H1 (cell line): ENCODE measurements at regions not wholly inside any gene's neighbourhood (a gene's known extent, or its start where the extent isn't known, plus 50 kb on each side); places are given as distances from the start of the nearest gene placed in this dataset.

Source experiments
- CTCF ChIA-PET: fragments of 300-600 bp; sonication (Branson Sonifier 250); formaldehyde crosslinking; loops from one replicate; lab custom pipeline; 2021; ENCODE audit not compliant: partially characterized antibody; lab: Charles Lee
- POLR2A ChIA-PET: fragments of 300-600 bp; sonication (Branson Sonifier 250); formaldehyde crosslinking; loops from one replicate; lab custom pipeline; 2021; ENCODE audit warnings: inconsistent platforms; ENCODE audit not compliant: partially characterized antibody; lab: Charles Lee
- DNase-seq, 2 experiments: peaks; one replicate each; pipeline versions ENCODE4 v3.0.0 to v3.0.0-alpha.2; 2010 to 2022; ENCODE audit warnings: low spot score in 2 of 2, low read depth in 1 of 2, mixed read lengths in 1 of 2
- FAIRE-seq: peaks from 2 replicates; lab custom pipeline; 2011; peaks lifted over from hg19 to GRCh38; lab: Jason Lieb, UNC
- H2AFZ ChIP-seq: 2 replicates; pipeline ENCODE4 v1.8.1; 2012; ENCODE audit warnings: low read length, inconsistent platforms
- H2AK5ac ChIP-seq: 2 replicates; pipeline ENCODE4 v1.6.1; 2013; ENCODE audit warnings: low read depth, low read length
- H2BK120ac ChIP-seq: replicated peaks from 2 replicates; pipeline ENCODE3; 2013; ENCODE audit warnings: low read depth, low read length, inconsistent platforms
- H2BK12ac ChIP-seq: 2 replicates; pipeline ENCODE4 v1.6.1; 2013; ENCODE audit warnings: low read depth, low read length
- H2BK15ac ChIP-seq: 2 replicates; pipeline ENCODE4 v1.6.1; 2013; ENCODE audit warnings: low read length
- H2BK20ac ChIP-seq: 2 replicates; pipeline ENCODE4 v1.6.1; 2013; ENCODE audit warnings: low read length
- H2BK5ac ChIP-seq: 2 replicates; pipeline ENCODE4 v1.6.1; 2013; ENCODE audit warnings: low read depth, low read length
- H3K14ac ChIP-seq: 2 replicates; pipeline ENCODE4 v1.6.1; 2013; ENCODE audit warnings: inconsistent platforms; ENCODE audit not compliant: insufficient read length
- H3K18ac ChIP-seq: 2 replicates; pipeline ENCODE4 v1.6.1; 2013; ENCODE audit warnings: low read length; ENCODE audit errors: extremely low read depth
- H3K23ac ChIP-seq: 2 replicates; pipeline ENCODE4 v1.6.1; 2013; ENCODE audit warnings: inconsistent platforms; ENCODE audit not compliant: insufficient read length
- H3K23me2 ChIP-seq: 2 replicates; pipeline ENCODE4 v1.6.1; 2013; ENCODE audit warnings: low read depth, low read length
- H3K27ac ChIP-seq: 2 replicates; pipeline ENCODE4 v1.6.1; 2011; ENCODE audit warnings: low read depth, low read length, inconsistent platforms
- H3K27me3 ChIP-seq, 4 experiments: replicated peaks in 1 of 4; 1 replicate in 1 of 4; 2 replicates in 3 of 4; pipeline versions ENCODE4 v1.6.1 to v1.8.1; 2011 to 2013; ENCODE audit warnings: low read length in 3 of 4, mild to moderate bottlenecking in 3 of 4, inconsistent platforms in 2 of 4, mixed read lengths in 2 of 4, moderate library complexity in 1 of 4; ENCODE audit not compliant: control insufficient read depth in 3 of 4, insufficient read depth in 3 of 4; ENCODE audit errors: extremely low read depth in 1 of 4
- H3K36me3 ChIP-seq, 4 experiments: 2 replicates each; pipeline versions ENCODE4 v1.6.1 to v1.8.1; 2011 to 2013; ENCODE audit warnings: mild to moderate bottlenecking in 4 of 4, low read length in 3 of 4, moderate library complexity in 2 of 4, control low read depth in 1 of 4, inconsistent platforms in 1 of 4; ENCODE audit not compliant: insufficient read depth in 4 of 4, control insufficient read depth in 2 of 4
- H3K4ac ChIP-seq: replicated peaks from 2 replicates; pipeline ENCODE3; 2013; ENCODE audit warnings: low read length, low read depth, mixed read lengths, inconsistent platforms; ENCODE audit not compliant: insufficient read length
- H3K4me1 ChIP-seq, 4 experiments: replicated peaks in 1 of 4; 1 replicate in 1 of 4; 2 replicates in 3 of 4; pipeline versions ENCODE4 v1.6.1 to v1.8.1; 2011 to 2013; ENCODE audit warnings: low read length in 3 of 4, inconsistent platforms in 2 of 4, mixed read lengths in 1 of 4; ENCODE audit not compliant: insufficient read depth in 4 of 4, control insufficient read depth in 3 of 4
- H3K4me2 ChIP-seq, 2 experiments: 2 replicates each; pipeline versions ENCODE4 v1.6.1 to v1.8.1; 2011 to 2013; ENCODE audit warnings: low read depth in 2 of 2, low read length in 2 of 2, control low read depth in 1 of 2, inconsistent platforms in 1 of 2, mild to moderate bottlenecking in 1 of 2; ENCODE audit not compliant: insufficient read depth in 1 of 2
- H3K4me3 ChIP-seq, 4 experiments: fragments of 200-600, 300-600 bp in 1 of 4; sonication (generic), shearing (Covaris generic), sonication (Bioruptor Twin) in 1 of 4; 2 replicates each; pipeline versions ENCODE4 v1.5.1 to v1.8.1; 2011 to 2016; ENCODE audit warnings: low read length in 4 of 4, low read depth in 3 of 4, control low read depth in 2 of 4, inconsistent platforms in 2 of 4, mild to moderate bottlenecking in 2 of 4, mixed read lengths in 1 of 4, moderate library complexity in 1 of 4; ENCODE audit not compliant: insufficient read depth in 2 of 4; ENCODE audit errors: extremely low read depth in 1 of 4
- H3K56ac ChIP-seq: replicated peaks from 2 replicates; pipeline ENCODE3; 2013; ENCODE audit warnings: low read depth, mild to moderate bottlenecking, mixed read lengths, low read length, inconsistent platforms; ENCODE audit not compliant: insufficient read length
- H3K79me1 ChIP-seq: 2 replicates; pipeline ENCODE4 v1.6.1; 2013; ENCODE audit warnings: low read depth, low read length, control low read depth
- H3K79me2 ChIP-seq, 2 experiments: 2 replicates each; pipeline versions ENCODE4 v1.6.1 to v1.8.1; 2012 to 2013; ENCODE audit warnings: low read length in 2 of 2, mild to moderate bottlenecking in 2 of 2, inconsistent platforms in 1 of 2; ENCODE audit not compliant: insufficient read depth in 2 of 2, control insufficient read depth in 1 of 2
- H3K9ac ChIP-seq, 4 experiments: replicated peaks in 1 of 4; 1 replicate in 1 of 4; 2 replicates in 3 of 4; pipeline versions ENCODE4 v1.6.1 to v1.8.1; 2011 to 2013; ENCODE audit warnings: low read depth in 3 of 4, low read length in 3 of 4, control low read depth in 2 of 4, mild to moderate bottlenecking in 2 of 4, moderate library complexity in 2 of 4, inconsistent platforms in 1 of 4; ENCODE audit errors: extremely low read depth in 1 of 4
- H3K9me3 ChIP-seq, 2 experiments: 2 replicates each; pipeline versions ENCODE4 v1.6.1 to v1.8.1; 2012 to 2013; ENCODE audit warnings: mild to moderate bottlenecking in 2 of 2, moderate library complexity in 2 of 2, control low read depth in 1 of 2, inconsistent platforms in 1 of 2, low read depth in 1 of 2, low read length in 1 of 2, mixed read lengths in 1 of 2; ENCODE audit not compliant: insufficient read depth in 2 of 2
- H4K20me1 ChIP-seq, 2 experiments: replicated peaks in 1 of 2; 2 replicates each; pipeline versions ENCODE3 to v1.8.1; 2011 to 2013; ENCODE audit warnings: inconsistent platforms in 2 of 2, low read length in 2 of 2, mild to moderate bottlenecking in 1 of 2; ENCODE audit not compliant: insufficient read depth in 2 of 2, control insufficient read depth in 1 of 2
- H4K5ac ChIP-seq: 2 replicates; pipeline ENCODE4 v1.6.1; 2013; ENCODE audit warnings: low read length, low read depth, mixed read lengths, inconsistent platforms; ENCODE audit not compliant: insufficient read length
- H4K8ac ChIP-seq: 2 replicates; pipeline ENCODE4 v1.8.0; 2013; ENCODE audit warnings: mild to moderate bottlenecking, moderate library complexity, low read length, inconsistent platforms; ENCODE audit not compliant: insufficient read depth; ENCODE audit errors: extremely low read depth
- H4K91ac ChIP-seq: replicated peaks from 2 replicates; pipeline ENCODE3; 2013; ENCODE audit warnings: low read length, mixed read lengths, inconsistent platforms; ENCODE audit not compliant: insufficient read length
- PHF8 ChIP-seq: fragments of 200-600 bp; sonication (generic); conservative IDR thresholded peaks from 2 replicates; pipeline ENCODE4 v1.7.1; 2012; ENCODE audit warnings: low read depth, mild to moderate bottlenecking, inconsistent platforms, low read length, moderate library complexity
- SIN3A ChIP-seq, 2 experiments: IDR thresholded peaks in 1 of 2; conservative IDR thresholded peaks in 1 of 2; 2 replicates each; pipeline ENCODE4 v1.6.1; 2011 to 2012; ENCODE audit warnings: low read length in 2 of 2, improper control_type of control experiment in 1 of 2, low read depth in 1 of 2, mild to moderate bottlenecking in 1 of 2
- ZNF274 ChIP-seq: IDR thresholded peaks from 2 replicates; pipeline ENCODE4 v1.7.0; 2012; ENCODE audit warnings: low read length, borderline replicate concordance; ENCODE audit errors: extremely low read depth
- WGBS, 2 experiments: shearing (Covaris generic) in 1 of 2; methylation state at CpG; one replicate each; pipeline versions ENCODE4 v1.1.6 to v1.1.7; 2013 to 2015; ENCODE audit warnings: low lambda C conversion rate in 2 of 2, mixed read lengths in 2 of 2, inconsistent platforms in 1 of 2, low coverage in 1 of 2, missing lambda C conversion rate in 1 of 2; ENCODE audit not compliant: insufficient replicate concordance in 2 of 2, insufficient coverage in 1 of 2, insufficient read length in 1 of 2; ENCODE audit errors: extremely low coverage in 1 of 2, missing lambda C conversion rate in 1 of 2; 5-methylcytosine and 5-hydroxymethylcytosine counted together
- TF ChIP-seq, protein P1 (sequence below): IDR thresholded peaks from 2 replicates; pipeline ENCODE4 v1.6.1; 2012; ENCODE audit warnings: inconsistent platforms

DNA sequence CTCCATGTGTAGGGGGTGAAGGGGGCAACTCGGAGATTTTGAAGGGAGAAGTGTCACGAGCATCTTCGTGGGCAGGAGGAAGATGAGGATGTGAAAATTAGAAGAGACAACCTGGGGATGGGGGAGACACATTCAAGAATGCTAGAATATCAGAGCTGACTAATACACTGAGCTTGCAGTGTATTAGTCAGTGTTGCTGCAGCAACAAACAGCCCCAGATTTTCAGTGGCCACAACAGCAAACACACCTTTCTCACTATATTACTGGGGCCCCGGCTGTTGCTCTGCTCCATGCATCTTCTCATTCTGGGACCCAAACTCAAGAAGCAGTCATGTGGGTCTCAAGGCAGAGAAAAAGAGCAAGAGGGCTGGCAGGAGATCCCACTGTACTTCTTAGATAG lies 74.8 kb upstream of the SIM2 start:
- H3K4me2 ChIP-seq = no peak overlapping the region
- H3K4me1 ChIP-seq = no peaks in the 10 kb centered on the region
- no peaks in the 10 kb centered on the region for H3K79me2 ChIP-seq
- CTCF ChIA-PET = interaction anchor here (0.7 to 2.2 kb wide), 4 partner anchors 9 to 145 kb away, joined by 3 to 8 read pairs (median 4); no protein-coding TSS in a partner anchor
- no peaks in the 10 kb centered on the region; a peak in 1 of 4 replicates for H3K9me3 ChIP-seq
- no peak overlapping the region for H3K4me3 ChIP-seq
- H3K36me3 ChIP-seq = no peaks in the 10 kb centered on the region
- no peak for FAIRE-seq
- H4K8ac ChIP-seq = no peak overlapping the region
- WGBS, 2 experiments = 97% methylated on average over 4 of the region's 4 CpGs; no CpG with 5 or more reads in 1 of the 2 experiments
- H4K91ac ChIP-seq = no peak overlapping the region
- H2AK5ac ChIP-seq = no peak overlapping the region
- POLR2A ChIA-PET = no interaction called here
- H3K18ac ChIP-seq = no peak overlapping the region
- H4K20me1 ChIP-seq = no peaks in the 10 kb centered on the region
- H3K79me1 ChIP-seq = no peaks in the 10 kb centered on the region
- no peak overlapping the region for H2BK20ac ChIP-seq
- H3K9ac ChIP-seq = no peak overlapping the region
- H2BK12ac ChIP-seq = no peak overlapping the region
- no peak overlapping the region for H2AFZ ChIP-seq
- no peak overlapping the region for H3K4ac ChIP-seq
- no peak overlapping the region for H2BK120ac ChIP-seq
- no peaks in the 10 kb centered on the region for H3K27me3 ChIP-seq
- no peak overlapping the region for H3K56ac ChIP-seq
- DNase-seq = no peak
- no peak overlapping the region for H3K27ac ChIP-seq
- H3K23me2 ChIP-seq = no peaks in the 10 kb centered on the region
- H3K14ac ChIP-seq = no peak overlapping the region
- H4K5ac ChIP-seq = no peak overlapping the region
- H2BK5ac ChIP-seq = no peak overlapping the region
- no peak overlapping the region for H2BK15ac ChIP-seq
- no peak overlapping the region for H3K23ac ChIP-seq
- TF ChIP-seq PHF8 (no peak), SIN3A (conservative IDR thresholded peaks at IDR 0.05 in 1 of 2, IDR thresholded peaks at IDR 0.05 in 1 of 2; ENCODE audit: low read depth in 1 of 2, low read length in 2 of 2) (no peak), ZNF274 (no peak)
- TF ChIP-seq, protein P1, sequence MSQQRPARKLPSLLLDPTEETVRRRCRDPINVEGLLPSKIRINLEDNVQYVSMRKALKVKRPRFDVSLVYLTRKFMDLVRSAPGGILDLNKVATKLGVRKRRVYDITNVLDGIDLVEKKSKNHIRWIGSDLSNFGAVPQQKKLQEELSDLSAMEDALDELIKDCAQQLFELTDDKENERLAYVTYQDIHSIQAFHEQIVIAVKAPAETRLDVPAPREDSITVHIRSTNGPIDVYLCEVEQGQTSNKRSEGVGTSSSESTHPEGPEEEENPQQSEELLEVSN = no peak
